8988T (cell line): ENCODE measurements at regions not wholly inside any gene's neighbourhood (a gene's known extent, or its start where the extent isn't known, plus 50 kb on each side); places are given as distances from the start of the nearest gene placed in this dataset.
"Not testable (repeated sequence)": the region's sequence is repeated elsewhere in the genome, so short reads cannot be mapped to it uniquely, and the experiment has no call there.

ENCODE experiments used
- DNase-seq: peaks from one replicate; pipeline ENCODE4 v3.0.0; 2011

GRCh38 chr22:26811647-26811992, 154.2 kb downstream of the MIAT start:
- DNase-seq, result no peak

GRCh38 chr22:26812731-26813130, 155.3 kb downstream of the MIAT start:
- DNase-seq, result no peak

GRCh38 chr22:26816726-26817125, 159.3 kb downstream of the MIAT start:
- DNase-seq, result no peak

- DNase-seq, result no peak
These were observed 160.5 kb downstream of the MIAT start for GRCh38 chr22:26817926-26818325.

- no peak for DNase-seq
These were observed 164.5 kb downstream of the MIAT start for GRCh38 chr22:26821854-26822253.

- DNase-seq, result no peak
These were observed 164.9 kb downstream of the MIAT start for GRCh38 chr22:26822313-26822712.

GRCh38 chr22:26823966-26824365, 166.6 kb downstream of the MIAT start:
- no peak for DNase-seq

GRCh38 chr22:26825960-26826935, 168.9 kb downstream of the MIAT start:
- no peak for DNase-seq

- no peak for DNase-seq
These were observed 170.2 kb downstream of the MIAT start for GRCh38 chr22:26827611-26828010.

- DNase-seq, result no peak
These were observed 170.9 kb downstream of the MIAT start for GRCh38 chr22:26828311-26828710.

- no peak for DNase-seq
These were observed 173.4 kb downstream of the MIAT start for GRCh38 chr22:26830837-26831236.

GRCh38 chr22:26835023-26835422, 177.6 kb downstream of the MIAT start:
- no peak for DNase-seq

- DNase-seq, result peak; percentile 22
These were observed 178.6 kb downstream of the MIAT start for GRCh38 chr22:26835929-26836528.

- no peak for DNase-seq
These were observed 180.5 kb downstream of the MIAT start for GRCh38 chr22:26837784-26838470.

GRCh38 chr22:26838471-26838825, 181.1 kb downstream of the MIAT start:
- no peak for DNase-seq

- DNase-seq, result no peak
These were observed 181.8 kb downstream of the MIAT start for GRCh38 chr22:26839216-26839615.

- DNase-seq, result not testable (repeated sequence)
These were observed 183.4 kb downstream of the MIAT start for GRCh38 chr22:26840770-26841169.

GRCh38 chr22:26842103-26842502, 184.7 kb downstream of the MIAT start:
- DNase-seq, result no peak

- DNase-seq, result no peak
These were observed 187.8 kb downstream of the MIAT start for GRCh38 chr22:26845021-26845743.

- DNase-seq, result no peak
These were observed 188.7 kb downstream of the MIAT start for GRCh38 chr22:26846076-26846475.

- no peak for DNase-seq
These were observed 189.3 kb downstream of the MIAT start for GRCh38 chr22:26846645-26847044.

- no peak for DNase-seq
These were observed 189.7 kb downstream of the MIAT start for GRCh38 chr22:26847046-26847445.

GRCh38 chr22:26847816-26848215, 190.4 kb downstream of the MIAT start:
- DNase-seq, result no peak
